Choroid plexus epithelial cell (primary cell): ENCODE measurements at regions not wholly inside any gene's neighbourhood (a gene's known extent, or its start where the extent isn't known, plus 50 kb on each side); places are given as distances from the start of the nearest gene placed in this dataset.

Experiments used
- DNase-seq: peaks from one replicate; pipeline ENCODE4 v3.0.0-alpha.2; 2010; ENCODE audit warnings: low read depth
- H3K4me3 ChIP-seq: 2 replicates; pipeline ENCODE4 v1.5.1; 2011; ENCODE audit warnings: low read depth, mild to moderate bottlenecking, control low read depth, low read length, moderate library complexity
- TF ChIP-seq, protein P1 (sequence below): conservative IDR thresholded peaks from 2 replicates; pipeline ENCODE4 v1.5.1; 2011; ENCODE audit warnings: low read depth, mild to moderate bottlenecking, control low read depth, inconsistent platforms, low read length, moderate library complexity

DNA sequence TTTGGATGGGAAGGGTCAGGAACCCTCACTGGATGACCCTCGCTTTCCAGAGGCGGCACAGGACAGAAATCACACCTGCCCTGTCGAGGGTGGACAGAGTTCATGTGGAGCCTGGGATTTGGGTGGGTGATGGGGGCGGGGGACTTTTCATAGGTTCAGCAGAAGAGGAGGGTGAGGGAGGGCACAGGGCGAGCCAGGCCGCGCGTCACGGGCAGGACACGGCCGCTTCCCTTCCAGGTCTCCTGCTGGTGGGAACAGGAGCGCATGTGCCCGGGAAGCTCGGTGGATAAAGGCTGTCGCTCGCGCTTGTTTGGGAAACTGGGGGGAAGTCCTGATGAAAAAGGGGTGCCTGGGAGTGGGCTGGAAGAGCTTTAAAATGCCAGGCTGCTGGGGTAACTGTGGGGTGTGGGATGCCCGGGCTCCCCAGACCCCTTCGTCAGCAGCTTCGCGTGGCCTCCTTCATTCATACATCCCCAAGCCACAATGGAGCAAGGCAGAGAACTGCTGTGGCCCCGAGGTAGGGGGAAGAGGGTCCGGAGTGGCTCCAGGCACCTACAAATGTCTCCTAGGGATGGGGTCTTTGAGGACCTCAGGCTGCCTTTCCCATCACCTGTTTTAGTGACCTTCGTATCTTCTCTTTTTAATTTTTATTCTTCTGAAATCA, 102.2 kb downstream of the DACT2 start:
- H3K4me3 ChIP-seq: no peak overlapping the region
- DNase-seq: no peak
- TF ChIP-seq, protein P1, sequence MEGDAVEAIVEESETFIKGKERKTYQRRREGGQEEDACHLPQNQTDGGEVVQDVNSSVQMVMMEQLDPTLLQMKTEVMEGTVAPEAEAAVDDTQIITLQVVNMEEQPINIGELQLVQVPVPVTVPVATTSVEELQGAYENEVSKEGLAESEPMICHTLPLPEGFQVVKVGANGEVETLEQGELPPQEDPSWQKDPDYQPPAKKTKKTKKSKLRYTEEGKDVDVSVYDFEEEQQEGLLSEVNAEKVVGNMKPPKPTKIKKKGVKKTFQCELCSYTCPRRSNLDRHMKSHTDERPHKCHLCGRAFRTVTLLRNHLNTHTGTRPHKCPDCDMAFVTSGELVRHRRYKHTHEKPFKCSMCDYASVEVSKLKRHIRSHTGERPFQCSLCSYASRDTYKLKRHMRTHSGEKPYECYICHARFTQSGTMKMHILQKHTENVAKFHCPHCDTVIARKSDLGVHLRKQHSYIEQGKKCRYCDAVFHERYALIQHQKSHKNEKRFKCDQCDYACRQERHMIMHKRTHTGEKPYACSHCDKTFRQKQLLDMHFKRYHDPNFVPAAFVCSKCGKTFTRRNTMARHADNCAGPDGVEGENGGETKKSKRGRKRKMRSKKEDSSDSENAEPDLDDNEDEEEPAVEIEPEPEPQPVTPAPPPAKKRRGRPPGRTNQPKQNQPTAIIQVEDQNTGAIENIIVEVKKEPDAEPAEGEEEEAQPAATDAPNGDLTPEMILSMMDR: no peak

DNA sequence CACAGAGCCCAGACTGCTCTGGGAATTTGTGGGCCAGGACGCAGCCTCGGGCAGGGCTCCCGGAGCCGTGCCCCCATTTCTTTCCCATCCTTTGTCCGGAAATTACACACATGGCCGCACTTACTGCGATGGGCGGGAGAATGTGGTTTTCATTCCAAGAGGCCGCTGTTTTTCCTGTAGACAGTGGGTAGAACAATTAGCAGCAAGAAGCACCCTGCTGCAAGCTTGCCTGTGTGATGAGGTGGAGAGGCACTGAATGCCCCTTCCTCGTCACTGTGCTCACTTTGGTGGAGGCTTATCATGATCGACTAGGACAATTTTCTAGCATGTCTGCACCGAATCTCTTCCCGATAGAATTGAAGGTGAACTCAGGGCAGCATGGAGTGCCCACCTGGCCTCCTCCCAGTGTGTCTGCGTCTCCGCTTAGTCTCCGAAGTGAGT, 102.8 kb downstream of the DACT2 start:
- TF ChIP-seq, protein P1: no peak
- DNase-seq: peak; percentile 34
- no peak overlapping the region for H3K4me3 ChIP-seq

DNA sequence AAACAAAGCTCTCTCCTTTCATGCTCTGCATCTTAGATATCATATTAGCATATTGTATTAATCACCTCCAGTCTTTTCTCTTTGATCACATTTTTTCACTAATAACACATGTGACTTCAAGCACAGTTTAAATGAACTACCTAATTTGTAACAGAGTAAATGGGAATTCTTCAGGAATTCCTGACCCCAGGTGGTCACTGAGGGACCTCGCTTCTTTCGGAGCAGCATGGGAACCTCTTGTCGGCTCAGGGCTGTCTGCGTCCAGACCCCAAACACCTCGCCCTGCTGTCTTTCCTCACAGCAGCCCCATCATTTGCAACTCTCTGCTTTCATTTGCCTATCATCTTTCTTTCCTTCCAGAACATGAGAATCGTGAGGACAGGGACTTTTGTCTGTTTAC, 103.5 kb downstream of the DACT2 start:
- DNase-seq: no peak
- H3K4me3 ChIP-seq: no peak overlapping the region
- TF ChIP-seq, protein P1: no peak

DNA sequence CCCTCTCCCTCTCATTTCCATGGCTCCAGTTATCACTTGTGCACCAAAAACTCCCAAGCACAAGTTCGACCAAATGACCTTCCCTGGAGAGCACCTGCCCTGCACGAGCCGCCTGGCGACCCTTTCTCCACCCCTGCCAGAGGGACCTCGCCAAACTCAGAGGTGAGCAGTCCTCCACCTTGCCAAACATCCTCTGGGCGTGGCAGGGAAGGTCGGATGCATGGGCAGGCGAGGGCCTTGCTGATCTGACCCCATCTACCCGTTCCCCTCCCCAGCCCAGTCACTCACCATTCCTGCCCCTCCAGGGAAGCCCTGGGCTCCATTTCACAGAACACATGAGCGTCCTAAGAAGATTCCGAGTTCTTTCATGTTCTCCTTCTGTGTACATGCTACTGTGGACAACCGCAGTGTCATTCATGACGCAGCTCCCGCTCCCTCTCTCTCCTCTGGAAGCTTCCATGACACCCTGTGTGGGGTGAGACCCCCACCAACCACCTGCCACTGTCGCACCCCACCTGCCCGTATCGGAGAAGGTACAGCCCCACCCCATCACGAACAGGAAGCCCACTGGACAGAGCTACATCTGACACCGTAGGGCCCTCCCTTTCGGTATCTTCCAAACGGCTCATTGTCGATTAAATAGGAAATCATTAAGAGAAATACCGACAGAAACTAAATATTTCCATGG, 104.3 kb downstream of the DACT2 start:
- DNase-seq: no peak
- TF ChIP-seq, protein P1: no peak
- H3K4me3 ChIP-seq: no peak overlapping the region

DNA sequence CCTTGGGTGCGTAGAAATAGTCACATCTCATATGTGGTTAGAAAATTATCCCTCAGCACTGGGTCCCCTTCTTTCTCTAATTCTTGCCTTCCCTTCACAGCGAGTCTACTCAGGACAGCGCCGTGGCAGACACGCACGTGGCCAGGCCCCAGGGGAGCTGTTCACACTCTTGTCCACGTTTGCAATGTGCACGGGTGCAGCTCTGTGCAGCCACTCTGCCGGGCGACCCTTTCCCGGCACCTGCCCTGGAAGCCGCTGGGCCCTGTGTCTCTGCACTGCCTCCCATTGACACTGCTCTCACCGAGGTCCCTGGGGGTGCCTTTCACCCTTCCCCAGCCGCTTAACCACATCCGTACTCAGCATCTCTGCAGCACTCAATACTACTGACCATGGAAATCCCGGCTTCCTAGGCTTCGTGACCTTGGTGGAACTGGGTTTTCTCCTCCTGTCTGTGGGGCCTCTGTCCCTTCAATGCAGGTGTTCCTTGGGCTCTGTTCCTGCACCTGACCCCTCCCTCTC, 104.9 kb downstream of the DACT2 start:
- TF ChIP-seq, protein P1: no peak
- no peak for DNase-seq
- no peak overlapping the region for H3K4me3 ChIP-seq

DNA sequence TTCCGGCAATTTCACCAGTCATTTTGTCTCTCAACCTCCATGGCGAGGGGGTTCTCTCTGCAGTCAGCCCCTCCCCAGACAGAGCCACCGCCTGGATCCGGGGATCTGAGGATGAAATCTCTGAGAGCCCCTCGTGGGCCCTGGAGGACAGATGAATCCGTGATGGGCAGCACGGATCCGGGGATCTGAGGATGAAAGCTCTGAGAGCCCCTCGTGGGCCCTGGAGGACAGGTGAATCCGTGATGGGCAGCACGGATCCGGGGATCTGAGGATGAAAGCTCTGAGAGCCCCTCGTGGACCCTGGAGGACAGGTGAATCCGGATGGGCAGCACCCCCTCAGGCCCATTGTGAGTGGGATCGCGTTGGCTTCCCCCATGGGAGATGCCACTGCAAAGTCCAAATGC, 106.5 kb downstream of the DACT2 start:
- TF ChIP-seq, protein P1: no peak
- DNase-seq: no peak
- no peak overlapping the region for H3K4me3 ChIP-seq
